Gastrocnemius medialis (tissue), 4 donors: ENCODE measurements at regions not wholly inside any gene's neighbourhood (a gene's known extent, or its start where the extent isn't known, plus 50 kb on each side); places are given as distances from the start of the nearest gene placed in this dataset.

Experiments used
- POLR2A ChIP-seq, 2 donors: fragments of 450-650 bp; IDR thresholded peaks; one replicate each; pipeline ENCODE4 v1.6.1; 2017; ENCODE audit warnings: antibody characterized with exemption in 2 of 2, mild to moderate bottlenecking in 2 of 2, moderate library complexity in 2 of 2
- TF ChIP-seq, protein P1 (sequence below), 5 experiments: fragments of 450-650 bp in 3 of 5; fragments of 200-600 bp in 2 of 5; sonication (generic) in 2 of 5; IDR thresholded peaks in 4 of 5; conservative IDR thresholded peaks in 1 of 5; 1 replicate in 4 of 5; 2 replicates in 1 of 5; pipeline ENCODE4 v1.5.1; 2016 to 2019; ENCODE audit warnings: antibody characterized with exemption in 5 of 5, mild to moderate bottlenecking in 3 of 5, moderate library complexity in 3 of 5

DNA sequence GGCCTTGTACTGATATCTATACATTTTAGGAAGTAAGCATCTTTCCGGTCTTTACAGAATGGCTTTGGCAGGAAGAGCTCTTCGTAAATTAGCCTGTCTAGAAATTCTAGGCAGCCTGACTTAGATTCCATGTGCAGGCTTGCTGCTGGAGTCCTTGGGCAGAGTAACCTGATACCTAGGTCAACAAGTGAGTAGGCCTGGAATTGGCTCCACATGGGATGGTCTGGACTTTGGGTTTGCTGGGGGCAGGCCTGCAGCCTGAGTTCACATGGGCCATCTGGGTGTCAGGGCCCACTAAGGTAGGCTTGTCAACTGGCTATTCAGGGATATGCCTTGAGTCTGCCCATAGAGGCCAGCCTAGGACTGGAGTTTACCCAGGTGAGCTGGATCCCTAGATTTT is 59.6 kb upstream of the CYYR1 start:
- TF ChIP-seq, protein P1, sequence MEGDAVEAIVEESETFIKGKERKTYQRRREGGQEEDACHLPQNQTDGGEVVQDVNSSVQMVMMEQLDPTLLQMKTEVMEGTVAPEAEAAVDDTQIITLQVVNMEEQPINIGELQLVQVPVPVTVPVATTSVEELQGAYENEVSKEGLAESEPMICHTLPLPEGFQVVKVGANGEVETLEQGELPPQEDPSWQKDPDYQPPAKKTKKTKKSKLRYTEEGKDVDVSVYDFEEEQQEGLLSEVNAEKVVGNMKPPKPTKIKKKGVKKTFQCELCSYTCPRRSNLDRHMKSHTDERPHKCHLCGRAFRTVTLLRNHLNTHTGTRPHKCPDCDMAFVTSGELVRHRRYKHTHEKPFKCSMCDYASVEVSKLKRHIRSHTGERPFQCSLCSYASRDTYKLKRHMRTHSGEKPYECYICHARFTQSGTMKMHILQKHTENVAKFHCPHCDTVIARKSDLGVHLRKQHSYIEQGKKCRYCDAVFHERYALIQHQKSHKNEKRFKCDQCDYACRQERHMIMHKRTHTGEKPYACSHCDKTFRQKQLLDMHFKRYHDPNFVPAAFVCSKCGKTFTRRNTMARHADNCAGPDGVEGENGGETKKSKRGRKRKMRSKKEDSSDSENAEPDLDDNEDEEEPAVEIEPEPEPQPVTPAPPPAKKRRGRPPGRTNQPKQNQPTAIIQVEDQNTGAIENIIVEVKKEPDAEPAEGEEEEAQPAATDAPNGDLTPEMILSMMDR (IDR thresholded peaks at IDR 0.05 in 4 of 5, conservative IDR thresholded peaks at IDR 0.05 in 1 of 5) = no peak
- TF ChIP-seq POLR2A (IDR thresholded peaks at IDR 0.05) = no peak
